ENCODE measurements at regions not wholly inside any gene's neighbourhood (a gene's known extent, or its start where the extent isn't known, plus 50 kb on each side); places are given as distances from the start of the nearest gene placed in this dataset.

DNA sequence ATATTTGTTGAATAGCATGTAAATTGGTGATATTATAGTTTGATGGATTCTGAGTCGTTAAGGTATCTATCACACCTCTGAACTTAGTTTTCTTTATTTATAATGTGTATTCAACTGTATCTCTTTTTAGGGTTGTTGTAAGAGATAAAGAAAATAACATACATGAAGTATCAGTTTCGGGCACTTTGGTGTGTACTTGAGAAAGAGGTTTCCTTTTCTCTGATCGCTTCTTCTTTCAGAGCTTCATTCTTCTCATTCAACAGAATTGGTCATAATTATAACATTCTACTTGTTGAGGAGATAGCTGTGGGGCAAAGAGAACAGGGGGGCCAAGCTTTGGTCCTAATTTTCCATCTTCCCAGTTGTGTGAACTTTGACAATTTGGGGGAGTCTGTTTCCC, 508.0 kb downstream of the PLPP3 start:
- H3K4me1 ChIP-seq (ENCODE audit: insufficient read depth, poor library complexity, severe bottlenecking), result peaks cover 8% of the 10 kb centered on the region
- no peaks in the 10 kb centered on the region for H3K27me3 ChIP-seq (ENCODE audit: insufficient read depth, poor library complexity, severe bottlenecking)
- H3K27ac ChIP-seq (ENCODE audit: poor library complexity, severe bottlenecking), result no peak overlapping the region
- H3K4me3 ChIP-seq (ENCODE audit: severe bottlenecking), result no peak overlapping the region
- no peaks in the 10 kb centered on the region for H3K9me3 ChIP-seq (ENCODE audit: severe bottlenecking)
- ATAC-seq (ENCODE audit: low read depth), result no peak
- H3K36me3 ChIP-seq (ENCODE audit: low read depth), result no peaks in the 10 kb centered on the region
- TF ChIP-seq, protein P1, sequence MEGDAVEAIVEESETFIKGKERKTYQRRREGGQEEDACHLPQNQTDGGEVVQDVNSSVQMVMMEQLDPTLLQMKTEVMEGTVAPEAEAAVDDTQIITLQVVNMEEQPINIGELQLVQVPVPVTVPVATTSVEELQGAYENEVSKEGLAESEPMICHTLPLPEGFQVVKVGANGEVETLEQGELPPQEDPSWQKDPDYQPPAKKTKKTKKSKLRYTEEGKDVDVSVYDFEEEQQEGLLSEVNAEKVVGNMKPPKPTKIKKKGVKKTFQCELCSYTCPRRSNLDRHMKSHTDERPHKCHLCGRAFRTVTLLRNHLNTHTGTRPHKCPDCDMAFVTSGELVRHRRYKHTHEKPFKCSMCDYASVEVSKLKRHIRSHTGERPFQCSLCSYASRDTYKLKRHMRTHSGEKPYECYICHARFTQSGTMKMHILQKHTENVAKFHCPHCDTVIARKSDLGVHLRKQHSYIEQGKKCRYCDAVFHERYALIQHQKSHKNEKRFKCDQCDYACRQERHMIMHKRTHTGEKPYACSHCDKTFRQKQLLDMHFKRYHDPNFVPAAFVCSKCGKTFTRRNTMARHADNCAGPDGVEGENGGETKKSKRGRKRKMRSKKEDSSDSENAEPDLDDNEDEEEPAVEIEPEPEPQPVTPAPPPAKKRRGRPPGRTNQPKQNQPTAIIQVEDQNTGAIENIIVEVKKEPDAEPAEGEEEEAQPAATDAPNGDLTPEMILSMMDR (IDR thresholded peaks at IDR 0.05; ENCODE audit: poor library complexity, severe bottlenecking), result no peak
- no peak for DNase-seq (ENCODE audit: low spot score)

DNA sequence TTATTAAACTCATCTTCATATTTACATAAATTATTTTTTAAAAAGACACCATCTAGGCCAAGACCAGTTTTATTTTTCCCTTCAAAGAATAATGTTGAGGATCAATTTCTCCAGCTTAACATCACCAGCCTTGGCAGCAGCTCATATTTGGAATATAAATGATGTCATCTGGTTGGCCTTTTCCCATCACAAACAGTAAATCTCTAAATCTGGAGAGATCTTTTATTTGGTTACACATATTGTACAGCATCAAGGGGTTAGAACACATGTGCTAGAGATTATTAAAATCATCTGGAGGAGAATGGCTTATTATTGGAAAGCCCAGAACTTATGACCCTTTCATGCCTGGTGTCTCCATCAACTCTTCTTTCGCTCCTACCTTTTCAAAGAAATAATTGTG, 508.8 kb downstream of the PLPP3 start:
- Histone ChIP-seq H3K9me3 (ENCODE audit: severe bottlenecking) (no peaks in the 10 kb centered on the region), H3K27ac (ENCODE audit: poor library complexity, severe bottlenecking) (no peak overlapping the region), H3K4me3 (ENCODE audit: severe bottlenecking) (no peak overlapping the region), H3K4me1 (ENCODE audit: insufficient read depth, poor library complexity, severe bottlenecking) (peaks cover 9% of the 10 kb centered on the region), H3K27me3 (ENCODE audit: insufficient read depth, poor library complexity, severe bottlenecking) (no peaks in the 10 kb centered on the region), H3K36me3 (ENCODE audit: low read depth) (no peaks in the 10 kb centered on the region)
- no peak for ATAC-seq (ENCODE audit: low read depth)
- TF ChIP-seq, protein P1 (IDR thresholded peaks at IDR 0.05; ENCODE audit: poor library complexity, severe bottlenecking), result no peak
- no peak for DNase-seq (ENCODE audit: low spot score)

GRCh38 chr1:56069824-56070223, 509.5 kb downstream of the PLPP3 start:
- Histone ChIP-seq H3K4me3 (ENCODE audit: severe bottlenecking) (no peak overlapping the region), H3K4me1 (ENCODE audit: insufficient read depth, poor library complexity, severe bottlenecking) (peaks cover 16% of the 10 kb centered on the region), H3K9me3 (ENCODE audit: severe bottlenecking) (no peaks in the 10 kb centered on the region), H3K27ac (ENCODE audit: poor library complexity, severe bottlenecking) (peak overlapping the region; percentile 61), H3K27me3 (ENCODE audit: insufficient read depth, poor library complexity, severe bottlenecking) (no peaks in the 10 kb centered on the region), H3K36me3 (ENCODE audit: low read depth) (no peaks in the 10 kb centered on the region)
- DNase-seq (ENCODE audit: low spot score), result no peak
- no peak for ATAC-seq (ENCODE audit: low read depth)
- TF ChIP-seq, protein P1 (IDR thresholded peaks at IDR 0.05; ENCODE audit: poor library complexity, severe bottlenecking), result no peak

DNA sequence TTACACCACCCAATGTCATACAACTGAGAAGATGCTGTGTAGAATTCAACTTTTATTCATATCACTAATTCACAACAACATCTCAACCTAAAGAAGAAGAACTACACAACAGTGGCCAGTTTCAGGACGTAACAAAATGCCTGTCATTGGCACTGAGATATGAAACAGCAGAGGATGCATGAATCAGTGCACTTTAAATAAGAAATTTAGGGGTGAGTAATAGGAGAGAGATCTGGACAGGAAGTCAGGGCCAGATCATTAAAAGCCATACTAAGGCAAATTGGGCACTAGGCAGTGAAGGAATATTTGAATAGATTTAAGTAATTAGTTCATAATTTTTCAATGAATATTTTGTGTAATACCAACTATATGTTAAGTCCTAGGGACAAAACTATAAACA, 510.5 kb downstream of the PLPP3 start:
- Histone ChIP-seq H3K9me3 (ENCODE audit: severe bottlenecking) (no peaks in the 10 kb centered on the region), H3K27me3 (ENCODE audit: insufficient read depth, poor library complexity, severe bottlenecking) (no peaks in the 10 kb centered on the region), H3K4me3 (ENCODE audit: severe bottlenecking) (no peak overlapping the region), H3K4me1 (ENCODE audit: insufficient read depth, poor library complexity, severe bottlenecking) (peaks cover 24% of the 10 kb centered on the region), H3K36me3 (ENCODE audit: low read depth) (no peaks in the 10 kb centered on the region), H3K27ac (ENCODE audit: poor library complexity, severe bottlenecking) (peak overlapping the region; percentile 61)
- TF ChIP-seq, protein P1 (IDR thresholded peaks at IDR 0.05; ENCODE audit: poor library complexity, severe bottlenecking), result no peak
- peak; percentile 66 for ATAC-seq (ENCODE audit: low read depth)
- no peak for DNase-seq (ENCODE audit: low spot score)

- H3K27ac ChIP-seq (ENCODE audit: poor library complexity, severe bottlenecking), result peak overlapping the region; percentile 61
- ATAC-seq (ENCODE audit: low read depth) (no peak), DNase-seq (ENCODE audit: low spot score) (no peak)
- H3K9me3 ChIP-seq (ENCODE audit: severe bottlenecking), result no peaks in the 10 kb centered on the region
- no peaks in the 10 kb centered on the region for H3K36me3 ChIP-seq (ENCODE audit: low read depth)
- H3K27me3 ChIP-seq (ENCODE audit: insufficient read depth, poor library complexity, severe bottlenecking), result no peaks in the 10 kb centered on the region
- peaks cover 24% of the 10 kb centered on the region for H3K4me1 ChIP-seq (ENCODE audit: insufficient read depth, poor library complexity, severe bottlenecking)
- no peak overlapping the region for H3K4me3 ChIP-seq (ENCODE audit: severe bottlenecking)
- TF ChIP-seq, protein P1 (IDR thresholded peaks at IDR 0.05; ENCODE audit: poor library complexity, severe bottlenecking), result no peak
Measured at GRCh38 chr1:56068210-56068609, 511.2 kb downstream of the PLPP3 start.

Data from RWPE2 (cell line).